ENCODE measurements at regions not wholly inside any gene's neighbourhood (a gene's known extent, or its start where the extent isn't known, plus 50 kb on each side); places are given as distances from the start of the nearest gene placed in this dataset.

- DNase-seq = no peak
- WGBS, 2 donors (ENCODE audit: low coverage in 1 of 2) = 65 to 79% methylated on average over 7 of the region's 7 CpGs
- Histone ChIP-seq H3K4me3 (no peak overlapping the region), H3K36me3 (no peaks in the 10 kb centered on the region), H3K9me3 (no peaks in the 10 kb centered on the region), H3K27ac (no peak overlapping the region), H3K27me3 (no peaks in the 10 kb centered on the region), H3K4me1 (peaks cover 0 to 6% (median 2%) of the 10 kb centered on the region in 4 donors)
- TF ChIP-seq EP300 (IDR thresholded peaks at IDR 0.05; ENCODE audit: low read depth) = no peak
- intact Hi-C loops (cut with DNase I; ENCODE audit: low total_unique reads) (no loop called here), in situ Hi-C loops (cut with MboI; ENCODE audit: low pct_ligation_motif_present in 1 of 4, low pct_unique_long_range_greater_than_20kb in 1 of 4, low sequenced_read_pairs in 3 of 4) (no loop called here)
Observed at GRCh38 chr16:6216836-6217235, 1115.8 kb upstream of the RBFOX1 start.

- no peak for TF ChIP-seq EP300 (IDR thresholded peaks at IDR 0.05; ENCODE audit: low read depth)
- TF ChIP-seq POLR2A (IDR thresholded peaks at IDR 0.05) = no peak
- TF ChIP-seq CTCF (IDR thresholded peaks at IDR 0.05) = no peak
- no peak for TF ChIP-seq POLR2AphosphoS5 (IDR thresholded peaks at IDR 0.05)
- in situ Hi-C loops (cut with MboI; ENCODE audit: low pct_ligation_motif_present in 1 of 4, low pct_unique_long_range_greater_than_20kb in 1 of 4, low sequenced_read_pairs in 3 of 4) (no loop called here), intact Hi-C loops (cut with DNase I; ENCODE audit: low total_unique reads) (no loop called here)
- no peaks in the 10 kb centered on the region for H3K27me3 ChIP-seq
- no peaks in the 10 kb centered on the region for H3K36me3 ChIP-seq
- DNase-seq = no peak
- no peak overlapping the region for H3K4me3 ChIP-seq
- WGBS, 2 donors (ENCODE audit: low coverage in 1 of 2) = 80 to 89% methylated on average over 2 of the region's 2 CpGs
- H3K9me3 ChIP-seq = no peaks in the 10 kb centered on the region
- peaks cover 0 to 7% (median 0%) of the 10 kb centered on the region in 4 donors for H3K4me1 ChIP-seq
- no peak overlapping the region for H3K27ac ChIP-seq
Observed at GRCh38 chr16:6211644-6212043, 1114.0 kb upstream of the EEF2KMT start.

- peak overlapping the region in 3 of 4 donors; percentile 35 to 48 (median 36) for H3K27ac ChIP-seq
- DNase-seq = peak; percentile 65
- no peak overlapping the region for H3K4me3 ChIP-seq
- TF ChIP-seq EP300 (IDR thresholded peaks at IDR 0.05; ENCODE audit: low read depth) (no peak), POLR2AphosphoS5 (IDR thresholded peaks at IDR 0.05) (peak in 2 of 3 donors; percentile 14 to 20), CTCF (IDR thresholded peaks at IDR 0.05) (no peak), POLR2A (IDR thresholded peaks at IDR 0.05) (no peak)
- in situ Hi-C loops (cut with MboI; ENCODE audit: low pct_ligation_motif_present in 1 of 4, low pct_unique_long_range_greater_than_20kb in 1 of 4, low sequenced_read_pairs in 3 of 4) (no loop called here), intact Hi-C loops (cut with DNase I; ENCODE audit: low total_unique reads) (no loop called here)
- WGBS, 2 donors (ENCODE audit: low coverage in 1 of 2) = 30 to 40% methylated on average over 1 to 6 of the region's 6 CpGs
- no peaks in the 10 kb centered on the region for H3K27me3 ChIP-seq
- no peaks in the 10 kb centered on the region for H3K36me3 ChIP-seq
- H3K4me1 ChIP-seq = peaks cover 0 to 7% (median 0%) of the 10 kb centered on the region in 4 donors
- no peaks in the 10 kb centered on the region for H3K9me3 ChIP-seq
Observed at GRCh38 chr16:6209355-6209930, 1111.8 kb upstream of the EEF2KMT start.

- in situ Hi-C loops (cut with MboI; ENCODE audit: low pct_ligation_motif_present in 1 of 4, low pct_unique_long_range_greater_than_20kb in 1 of 4, low sequenced_read_pairs in 3 of 4) = no loop called here
- 86 to 95% methylated on average over 3 of the region's 3 CpGs for WGBS, 2 donors (ENCODE audit: low coverage in 1 of 2)
- no peaks in the 10 kb centered on the region for H3K36me3 ChIP-seq
Observed at GRCh38 chr16:6207580-6207979, 1110.0 kb upstream of the EEF2KMT start.

More at GRCh38 chr16:6207580-6207979, 1110.0 kb upstream of the EEF2KMT start:
- Histone ChIP-seq H3K27me3 (no peaks in the 10 kb centered on the region), H3K9me3 (no peaks in the 10 kb centered on the region), H3K4me3 (no peak overlapping the region), H3K27ac (no peak overlapping the region), H3K4me1 (peaks cover 0 to 7% (median 0%) of the 10 kb centered on the region in 4 donors)
- intact Hi-C loops (cut with DNase I; ENCODE audit: low total_unique reads) = no loop called here
- TF ChIP-seq CTCF (IDR thresholded peaks at IDR 0.05) (no peak), EP300 (IDR thresholded peaks at IDR 0.05; ENCODE audit: low read depth) (no peak), POLR2A (IDR thresholded peaks at IDR 0.05) (no peak), POLR2AphosphoS5 (IDR thresholded peaks at IDR 0.05) (no peak)
- no peak for DNase-seq

Data from transverse colon (tissue), 4 donors.